GM12874 (cell line): ENCODE measurements at regions not wholly inside any gene's neighbourhood (a gene's known extent, or its start where the extent isn't known, plus 50 kb on each side); places are given as distances from the start of the nearest gene placed in this dataset.

Experiments used
- CTCF ChIP-seq: IDR thresholded peaks from 2 replicates; pipeline ENCODE4 v1.5.1; 2011; ENCODE audit warnings: low read depth, mild to moderate bottlenecking, control low read depth, low read length, moderate library complexity; ENCODE audit not compliant: insufficient read depth

GRCh38 chr4:115770046-115770543 is 656.7 kb upstream of the NDST4 start:
- no peak for TF ChIP-seq CTCF

- no peak for TF ChIP-seq CTCF
Observed at GRCh38 chr4:115769396-115769795, 656.0 kb upstream of the NDST4 start.

DNA sequence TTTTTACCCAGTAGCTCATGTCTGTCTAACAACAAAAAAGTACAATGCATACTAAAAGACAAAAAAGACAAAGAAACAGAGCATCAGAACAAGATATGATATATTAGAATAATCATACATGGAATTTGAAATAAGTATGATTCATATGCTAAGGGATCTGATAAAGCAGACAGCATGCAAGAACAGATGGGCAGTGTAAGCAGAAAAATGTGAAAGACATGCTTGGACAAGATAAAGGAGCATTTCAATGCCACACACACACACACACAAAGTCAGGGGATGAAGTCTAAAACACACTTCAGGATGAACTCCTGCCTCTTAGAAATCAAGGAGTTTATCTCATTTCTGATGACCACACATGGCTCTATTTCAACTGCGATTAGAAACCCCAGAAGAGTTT is 649.6 kb upstream of the NDST4 start:
- TF ChIP-seq CTCF: no peak

- TF ChIP-seq CTCF: no peak
Observed at GRCh38 chr4:115759231-115759630, 645.8 kb upstream of the NDST4 start.

DNA sequence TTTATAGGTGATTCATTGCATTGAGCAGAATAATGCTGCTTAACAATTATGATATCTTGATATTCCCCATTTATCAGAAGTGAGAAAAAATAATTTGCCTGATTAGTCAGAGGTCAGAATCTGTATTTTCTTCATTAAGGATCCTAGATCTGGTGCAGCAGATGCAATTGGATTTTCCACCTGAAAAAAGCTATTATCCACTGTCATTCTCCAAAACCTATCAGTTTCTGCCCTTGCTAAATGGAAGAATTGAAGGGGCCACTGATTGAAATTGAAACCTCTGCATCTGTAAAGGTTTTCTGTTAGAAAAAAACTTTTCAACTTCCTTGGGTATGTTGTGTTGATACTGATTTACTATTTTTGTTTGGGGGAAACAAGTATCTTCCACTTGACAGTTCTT is 636.0 kb upstream of the NDST4 start:
- no peak for TF ChIP-seq CTCF

- no peak for TF ChIP-seq CTCF
Observed at GRCh38 chr4:115740806-115741205, 627.4 kb upstream of the NDST4 start.

DNA sequence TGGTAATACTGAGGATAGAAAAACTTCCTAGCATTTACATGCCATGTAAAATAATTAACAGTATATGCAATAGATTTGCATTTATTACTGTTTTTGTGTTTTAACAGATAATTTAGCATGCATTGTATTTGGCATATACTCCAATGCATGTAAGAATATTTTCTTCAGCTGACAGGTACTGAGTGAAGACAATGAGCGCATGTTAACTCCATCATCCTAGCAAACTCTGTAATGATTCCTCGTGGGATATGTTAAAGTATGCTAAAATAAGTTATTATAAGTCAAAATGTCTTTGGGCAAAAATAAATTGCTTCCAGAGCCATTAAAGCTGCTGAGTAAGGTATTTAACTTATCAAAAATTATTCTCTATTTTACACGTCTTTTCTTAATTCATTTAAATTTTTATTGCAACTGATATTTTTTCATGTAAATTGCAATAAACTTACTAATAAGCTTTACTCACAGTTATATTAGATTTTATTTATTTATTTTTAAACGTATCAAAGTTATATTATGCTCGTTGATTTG is 616.4 kb upstream of the NDST4 start:
- TF ChIP-seq CTCF: no peak

GRCh38 chr4:115723621-115724020 is 610.2 kb upstream of the NDST4 start:
- no peak for TF ChIP-seq CTCF
